GM21786 (cell line): ENCODE measurements at regions not wholly inside any gene's neighbourhood (a gene's known extent, or its start where the extent isn't known, plus 50 kb on each side); places are given as distances from the start of the nearest gene placed in this dataset.

Experiments
- ATAC-seq: cut with Tn5 transposase; IDR thresholded peaks from one replicate; pipeline ENCODE4 v1.9.1; 2021; ENCODE audit not compliant: unreplicated experiment

GRCh38 chr7:42460148-42460547 lies 223.1 kb upstream of the GLI3 start:
- ATAC-seq, result no peak

DNA sequence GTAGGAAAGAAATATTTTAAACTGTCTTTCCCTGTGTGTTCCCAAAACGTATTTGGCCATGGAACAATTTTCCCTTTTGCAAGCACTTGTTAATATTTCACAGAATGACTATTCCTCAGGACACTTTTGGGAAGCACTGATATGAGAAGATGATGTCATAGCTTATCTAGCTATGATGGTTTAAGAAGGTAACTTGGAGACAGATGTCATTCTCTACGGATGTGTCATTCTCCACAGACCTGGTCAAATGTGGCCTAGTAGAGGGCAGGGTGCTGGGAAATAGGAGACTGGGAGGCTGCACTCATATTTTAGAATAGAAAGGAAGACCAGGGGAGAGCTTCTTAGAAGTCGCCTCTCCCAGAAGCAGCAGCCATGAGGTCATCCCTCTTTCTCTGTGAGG lies 220.7 kb upstream of the GLI3 start:
- no peak for ATAC-seq

- no peak for ATAC-seq
Measured at GRCh38 chr7:42456756-42457276, 219.8 kb upstream of the GLI3 start.

- ATAC-seq, result no peak
Measured at GRCh38 chr7:42456267-42456666, 219.3 kb upstream of the GLI3 start.

DNA sequence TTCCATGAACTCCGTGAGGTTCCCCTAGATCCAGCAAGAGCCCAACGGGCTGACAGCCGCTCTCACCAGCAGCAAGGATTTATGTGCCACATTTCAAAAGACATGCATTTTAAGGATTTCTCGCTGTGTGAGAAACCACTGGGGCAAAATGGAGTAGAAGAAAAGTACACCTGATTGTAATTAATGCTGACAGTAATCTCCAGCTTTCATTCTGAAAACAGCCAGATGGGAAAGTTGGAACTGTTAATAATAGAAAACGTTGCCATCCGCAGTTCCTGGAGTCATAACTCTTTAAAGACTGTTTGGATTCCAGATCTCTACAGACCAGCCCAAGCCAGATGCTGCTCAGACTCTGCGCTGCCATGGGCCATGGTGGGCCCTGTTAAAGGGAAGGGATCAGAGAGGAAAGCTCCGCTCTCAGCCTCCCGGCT lies 216.9 kb upstream of the GLI3 start:
- ATAC-seq, result no peak

DNA sequence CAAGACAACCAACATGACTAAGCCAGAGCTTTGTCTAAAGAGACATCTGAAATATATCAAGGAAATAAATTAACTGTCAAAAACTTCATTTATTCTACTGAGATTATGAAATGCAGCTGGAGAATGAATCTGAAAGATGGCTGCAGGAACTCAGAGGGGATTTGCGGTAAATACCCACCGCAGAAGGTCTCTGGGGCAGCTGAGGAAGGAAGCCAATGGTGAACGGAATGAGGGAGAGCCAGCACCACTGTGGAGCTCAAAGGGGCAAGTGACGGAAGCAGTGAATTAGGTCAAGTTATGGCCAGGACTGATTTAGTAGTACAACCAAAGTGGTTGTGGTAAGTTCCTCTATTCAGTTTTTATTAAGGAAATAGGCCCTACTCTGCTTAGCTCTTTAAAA lies 215.3 kb upstream of the GLI3 start:
- no peak for ATAC-seq

DNA sequence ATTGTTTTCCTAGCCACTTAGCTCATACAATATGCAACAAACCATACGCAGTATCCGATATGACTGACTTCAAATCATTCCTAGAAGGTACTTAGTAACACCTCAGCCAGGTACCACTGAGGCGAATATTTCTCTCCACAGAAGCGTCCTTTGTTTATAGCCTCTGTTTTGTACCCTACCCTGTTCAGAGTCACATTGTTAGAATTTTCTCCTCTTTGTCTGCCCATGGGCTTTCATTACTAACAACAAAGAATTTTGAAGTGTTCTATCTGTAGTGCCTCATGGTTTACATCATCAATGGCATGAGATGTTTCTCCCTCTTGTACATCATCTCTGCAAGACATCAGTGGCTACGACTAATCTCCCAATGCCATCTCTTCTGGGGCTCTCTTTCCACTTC lies 212.4 kb upstream of the GLI3 start:
- ATAC-seq, result no peak

DNA sequence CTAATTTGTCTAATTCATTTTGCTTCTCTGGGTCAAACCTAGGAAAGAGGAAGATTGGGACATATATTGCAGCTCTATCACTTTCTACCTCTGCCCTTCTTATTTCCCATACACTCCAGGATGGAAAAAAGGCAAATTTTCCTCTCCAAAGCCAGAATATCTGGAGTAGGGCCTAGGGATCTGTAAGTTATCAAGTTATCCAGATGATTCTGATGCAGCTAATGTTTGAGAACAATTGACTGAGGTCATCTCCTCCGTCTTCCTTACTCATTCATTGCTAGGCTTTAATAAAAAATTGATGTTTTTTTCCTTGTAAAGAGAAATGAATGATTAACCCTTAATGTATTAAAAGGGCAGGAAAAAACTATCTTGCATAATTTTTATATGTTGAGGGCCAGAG lies 211.9 kb upstream of the GLI3 start:
- no peak for ATAC-seq

GRCh38 chr7:42445691-42446090 lies 208.7 kb upstream of the GLI3 start:
- ATAC-seq, result no peak

GRCh38 chr7:42440951-42441350 lies 203.9 kb upstream of the GLI3 start:
- ATAC-seq, result no peak

- no peak for ATAC-seq
Measured at GRCh38 chr7:42432644-42433043, 195.6 kb upstream of the GLI3 start.

DNA sequence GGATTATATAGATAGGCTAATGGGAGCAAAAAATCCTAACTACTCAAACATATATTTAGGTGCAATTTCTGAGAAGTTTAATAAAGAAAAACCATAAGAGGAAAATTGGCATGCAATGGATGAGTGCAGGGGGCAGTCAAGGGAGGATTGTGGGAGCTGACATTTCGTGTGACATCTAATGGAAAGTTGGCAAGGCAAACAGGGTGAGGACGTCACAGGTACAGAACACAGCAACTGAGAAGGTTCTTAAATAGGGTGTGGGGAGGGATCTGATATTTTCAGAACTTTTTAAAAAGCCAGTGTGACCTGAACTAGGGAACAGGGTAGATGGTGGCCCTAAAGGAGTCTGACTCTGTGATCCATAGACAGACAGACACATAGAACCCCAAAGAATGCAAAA lies 194.9 kb upstream of the GLI3 start:
- ATAC-seq, result no peak

DNA sequence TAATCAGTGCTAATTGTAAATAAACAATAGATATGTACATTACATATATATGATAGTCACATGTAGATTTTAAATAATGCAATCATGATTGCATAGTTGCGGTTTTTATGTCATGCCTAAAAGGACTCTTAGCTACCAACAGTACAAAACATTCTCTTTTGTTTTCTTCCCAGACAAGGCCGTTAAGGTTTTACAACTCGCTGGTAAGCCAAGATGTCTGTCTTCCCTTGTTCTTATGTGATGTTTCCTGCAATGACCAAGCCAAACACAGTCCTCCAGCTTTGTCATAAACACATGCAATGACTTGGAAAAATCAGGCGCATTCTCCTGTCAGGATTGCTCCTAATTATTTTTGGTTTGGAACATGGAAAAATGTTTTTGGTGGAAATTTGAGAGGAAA lies 192.3 kb upstream of the GLI3 start:
- no peak for ATAC-seq

DNA sequence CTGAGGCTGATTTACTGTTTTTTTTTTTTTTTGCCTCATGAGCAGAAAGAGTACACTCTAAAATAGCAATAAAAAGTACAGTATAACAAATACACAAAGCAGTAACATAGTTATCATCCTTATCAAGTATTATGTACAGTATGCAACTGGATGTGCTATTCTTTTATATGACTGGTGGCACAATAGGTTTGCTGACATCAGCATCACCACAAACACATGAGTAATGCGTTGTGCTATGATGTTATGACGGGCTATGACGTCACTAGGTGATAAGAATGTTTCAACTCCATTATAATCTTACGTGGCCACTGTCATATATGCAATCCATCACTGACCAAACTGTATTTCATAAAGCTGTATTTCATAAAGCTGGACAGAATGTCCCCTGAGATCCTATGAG lies 189.2 kb upstream of the GLI3 start:
- ATAC-seq, result no peak

GRCh38 chr7:42414941-42415505 lies 178.0 kb upstream of the GLI3 start:
- ATAC-seq, result no peak

DNA sequence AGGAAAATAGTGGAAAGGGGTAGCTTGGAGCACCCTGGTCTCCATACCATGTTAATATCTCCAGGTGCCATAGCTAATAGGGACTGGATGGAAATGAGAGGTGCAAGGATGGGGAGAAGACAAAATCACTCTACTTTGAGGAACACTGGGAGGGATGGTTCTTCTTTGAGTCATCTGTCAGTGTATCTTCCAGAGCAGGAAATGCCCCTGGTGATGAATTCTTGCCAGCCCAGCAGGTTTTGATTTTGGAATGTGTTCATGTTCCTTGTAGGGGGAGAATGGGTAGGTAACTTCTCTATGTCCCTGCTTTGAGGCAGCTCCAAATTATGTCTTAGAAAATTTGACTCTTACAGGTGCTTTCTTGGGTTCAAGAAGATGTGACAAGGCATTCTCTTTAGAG lies 177.0 kb upstream of the GLI3 start:
- no peak for ATAC-seq

- no peak for ATAC-seq
Measured at GRCh38 chr7:42409296-42409695, 172.3 kb upstream of the GLI3 start.

DNA sequence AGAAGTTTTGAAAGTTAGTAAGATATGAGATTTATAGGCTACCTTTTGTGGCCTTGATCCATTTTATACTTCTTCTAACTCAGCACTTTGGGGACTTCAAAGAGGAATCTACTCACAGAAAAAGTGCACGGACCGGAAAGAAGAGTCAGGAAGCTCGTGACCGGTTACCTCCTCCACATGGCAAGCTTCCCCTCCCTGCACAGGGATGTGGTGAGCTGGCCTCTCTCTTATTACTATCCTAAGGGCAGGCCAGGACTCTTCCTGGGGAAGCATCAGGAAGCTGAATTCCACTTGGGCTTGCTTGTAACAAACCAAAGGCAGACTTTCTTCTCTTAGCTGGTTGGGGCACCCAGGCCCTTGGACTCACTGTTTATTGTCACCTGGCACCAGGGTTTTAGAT lies 170.8 kb upstream of the GLI3 start:
- no peak for ATAC-seq

DNA sequence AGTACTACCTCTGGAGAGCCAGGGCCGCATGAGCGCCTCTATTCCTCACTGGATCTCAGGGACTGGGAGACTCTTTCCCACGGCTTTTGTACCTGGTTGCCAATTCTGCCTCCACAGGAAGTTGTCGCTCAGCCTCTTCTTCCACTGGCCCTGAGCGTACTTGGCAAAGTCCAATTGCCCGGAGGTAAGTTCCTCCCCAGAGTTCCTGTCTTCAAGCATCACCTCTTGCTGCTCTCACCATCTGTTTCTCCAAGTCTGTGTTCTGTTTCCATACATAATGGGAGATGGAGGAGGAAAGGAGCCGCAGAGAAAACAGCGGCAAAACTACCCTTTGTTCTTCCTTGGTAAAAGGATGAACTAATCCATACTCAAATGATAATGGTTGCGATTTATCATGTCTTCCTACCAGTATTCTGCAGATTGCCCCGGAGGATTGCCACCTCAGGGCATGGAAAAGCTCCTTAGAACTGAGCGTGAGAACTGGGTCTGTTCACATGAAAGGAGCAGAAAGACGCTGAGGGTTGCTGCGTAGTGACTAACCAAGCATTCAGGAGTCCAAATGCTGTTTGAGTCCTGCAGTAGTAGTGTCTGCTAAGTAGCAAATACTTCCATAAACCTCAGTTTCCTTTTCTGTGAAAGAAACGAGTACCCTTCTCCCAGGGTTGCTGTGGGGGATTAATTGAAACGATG lies 170.2 kb upstream of the GLI3 start:
- no peak for ATAC-seq

- ATAC-seq, result no peak
Measured at GRCh38 chr7:42406358-42406757, 169.3 kb upstream of the GLI3 start.

DNA sequence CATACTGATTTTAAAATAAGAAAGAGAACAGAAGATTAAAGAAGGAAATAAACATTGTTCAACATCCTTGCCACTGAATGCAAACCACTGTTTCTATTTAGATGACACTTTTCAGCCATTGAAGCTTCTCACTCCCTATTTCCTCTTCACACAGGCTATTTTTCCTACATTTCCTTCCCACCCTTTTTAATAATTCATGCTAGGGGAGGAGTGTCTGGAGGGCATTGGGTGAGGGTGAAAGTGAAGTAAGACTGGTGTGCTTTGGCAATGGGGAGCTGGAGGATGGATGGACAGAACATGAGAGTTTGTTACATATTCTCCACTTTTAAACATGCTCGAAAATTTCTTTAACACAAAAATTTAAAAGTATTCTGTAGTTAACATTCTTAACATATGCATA lies 168.8 kb upstream of the GLI3 start:
- no peak for ATAC-seq

DNA sequence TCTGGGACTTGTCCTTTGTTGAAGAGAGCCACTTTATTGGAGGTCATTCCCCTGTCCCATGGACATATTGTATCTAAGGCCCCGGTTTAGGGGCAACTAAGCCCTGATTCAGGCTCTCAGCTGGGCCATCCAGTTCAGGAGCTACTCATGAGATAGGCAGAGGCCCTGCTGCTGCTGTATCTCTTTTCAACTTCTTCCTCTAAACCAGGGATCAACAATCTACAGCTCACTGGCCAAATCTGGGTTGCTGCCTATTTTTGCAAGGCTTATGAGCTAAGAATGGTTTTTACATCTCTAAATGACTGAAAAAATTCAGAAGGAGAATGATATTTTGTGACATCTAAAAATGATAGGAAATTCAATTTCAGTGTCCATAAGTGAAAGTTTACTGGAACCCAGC lies 166.8 kb upstream of the GLI3 start:
- no peak for ATAC-seq

GRCh38 chr7:42400961-42401360 lies 164.0 kb upstream of the GLI3 start:
- no peak for ATAC-seq
